ENCODE measurements at regions not wholly inside any gene's neighbourhood (a gene's known extent, or its start where the extent isn't known, plus 50 kb on each side); places are given as distances from the start of the nearest gene placed in this dataset.

DNA sequence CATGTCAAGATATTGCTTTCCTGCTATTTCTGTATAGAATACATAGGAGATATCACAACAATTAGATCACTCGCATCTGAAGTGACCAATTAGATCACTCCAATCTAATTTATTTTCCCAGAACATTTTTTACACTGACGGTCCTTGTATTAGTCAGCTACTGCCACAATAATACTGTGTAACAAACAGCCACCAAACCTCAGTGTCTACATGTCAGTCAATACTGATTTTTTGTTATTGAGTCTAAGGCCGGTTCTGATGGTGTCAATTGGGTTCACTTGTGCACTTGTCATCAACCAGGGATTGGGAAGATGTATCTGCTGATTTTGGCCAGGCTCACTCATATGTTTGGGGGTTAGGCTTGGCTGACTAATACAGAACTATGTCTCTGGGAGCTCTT is 275.9 kb upstream of the NFE2L3 start:
- TF ChIP-seq, protein P1, sequence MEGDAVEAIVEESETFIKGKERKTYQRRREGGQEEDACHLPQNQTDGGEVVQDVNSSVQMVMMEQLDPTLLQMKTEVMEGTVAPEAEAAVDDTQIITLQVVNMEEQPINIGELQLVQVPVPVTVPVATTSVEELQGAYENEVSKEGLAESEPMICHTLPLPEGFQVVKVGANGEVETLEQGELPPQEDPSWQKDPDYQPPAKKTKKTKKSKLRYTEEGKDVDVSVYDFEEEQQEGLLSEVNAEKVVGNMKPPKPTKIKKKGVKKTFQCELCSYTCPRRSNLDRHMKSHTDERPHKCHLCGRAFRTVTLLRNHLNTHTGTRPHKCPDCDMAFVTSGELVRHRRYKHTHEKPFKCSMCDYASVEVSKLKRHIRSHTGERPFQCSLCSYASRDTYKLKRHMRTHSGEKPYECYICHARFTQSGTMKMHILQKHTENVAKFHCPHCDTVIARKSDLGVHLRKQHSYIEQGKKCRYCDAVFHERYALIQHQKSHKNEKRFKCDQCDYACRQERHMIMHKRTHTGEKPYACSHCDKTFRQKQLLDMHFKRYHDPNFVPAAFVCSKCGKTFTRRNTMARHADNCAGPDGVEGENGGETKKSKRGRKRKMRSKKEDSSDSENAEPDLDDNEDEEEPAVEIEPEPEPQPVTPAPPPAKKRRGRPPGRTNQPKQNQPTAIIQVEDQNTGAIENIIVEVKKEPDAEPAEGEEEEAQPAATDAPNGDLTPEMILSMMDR (IDR thresholded peaks at IDR 0.05): no peak
- no peak for TF ChIP-seq EZH2 (IDR thresholded peaks at IDR 0.05; ENCODE audit: borderline replicate concordance, insufficient read depth, low read depth, low read length, poor library complexity, severe bottlenecking)
